Thoracic aorta (tissue), 2 donors: ENCODE measurements at regions not wholly inside any gene's neighbourhood (a gene's known extent, or its start where the extent isn't known, plus 50 kb on each side); places are given as distances from the start of the nearest gene placed in this dataset.
A peak's percentile ranks its signal among the peaks of the same experiment; 100 is the strongest.

Source experiments
- ATAC-seq: fragments of 150-250 bp; one replicate; pipeline ENCODE4 v1.8.0; 2017; ENCODE audit warnings: low read depth; ENCODE audit not compliant: insufficient number of reproducible peaks, low FRiP score
- DNase-seq: peaks from one replicate; pipeline ENCODE4 v3.0.0-alpha.2; 2020; ENCODE audit warnings: low spot score
- H3K27ac ChIP-seq, 2 donors: fragments of 200-600 bp; sonication (generic); 1 replicate in 1 of 2; 2 replicates in 1 of 2; pipeline ENCODE4 v1.5.1; 2016; ENCODE audit warnings: mild to moderate bottlenecking in 2 of 2, moderate library complexity in 2 of 2
- H3K27me3 ChIP-seq: fragments of 200-600 bp; sonication (generic); replicated peaks from 2 replicates; pipeline ENCODE4 v1.6.0; 2016; ENCODE audit warnings: mild to moderate bottlenecking; ENCODE audit not compliant: insufficient read depth
- H3K36me3 ChIP-seq: fragments of 200-600 bp; sonication (generic); one replicate; pipeline ENCODE4 v1.5.1; 2016
- H3K4me1 ChIP-seq, 2 donors: fragments of 200-600 bp; sonication (generic); 1 replicate in 1 of 2; 2 replicates in 1 of 2; pipeline versions ENCODE4 v1.5.1 to v1.6.0; 2016; ENCODE audit warnings: low read depth in 2 of 2, mild to moderate bottlenecking in 1 of 2; ENCODE audit not compliant: control insufficient read depth in 1 of 2
- H3K4me3 ChIP-seq: fragments of 200-600 bp; sonication (generic); 2 replicates; pipeline ENCODE4 v1.5.1; 2016; ENCODE audit warnings: mild to moderate bottlenecking
- H3K9me3 ChIP-seq: fragments of 200-600 bp; sonication (generic); 2 replicates; pipeline ENCODE4 v1.5.1; 2016
- CTCF ChIP-seq: fragments of 200-600 bp; sonication (generic); IDR thresholded peaks from one replicate; pipeline ENCODE4 v1.5.1; 2019; ENCODE audit warnings: antibody characterized with exemption

- Histone ChIP-seq H3K27me3 (no peaks in the 10 kb centered on the region), H3K4me1 (peaks cover 2 to 13% of the 10 kb centered on the region in 2 donors), H3K9me3 (no peaks in the 10 kb centered on the region), H3K27ac (no peak overlapping the region), H3K36me3 (no peaks in the 10 kb centered on the region), H3K4me3 (no peak overlapping the region)
- DNase-seq: no peak
- ATAC-seq: no peak
- no peak for TF ChIP-seq CTCF
Measured at GRCh38 chr9:81741103-81741502, 51.8 kb upstream of the TLE1 start.

GRCh38 chr9:81748091-81748490, 58.7 kb upstream of the TLE1 start:
- H3K27me3 ChIP-seq: no peaks in the 10 kb centered on the region
- ATAC-seq: no peak
- no peak for TF ChIP-seq CTCF

GRCh38 chr9:81753436-81753835, 64.1 kb upstream of the TLE1 start:
- H3K27me3 ChIP-seq: no peaks in the 10 kb centered on the region
- H3K9me3 ChIP-seq: no peaks in the 10 kb centered on the region
- H3K36me3 ChIP-seq: no peaks in the 10 kb centered on the region
- H3K4me1 ChIP-seq: peaks cover 0 to 11% of the 10 kb centered on the region in 2 donors
- ATAC-seq (no peak), DNase-seq (no peak)
- peak overlapping the region in 1 of 2 donors; percentile 64 for H3K27ac ChIP-seq
- TF ChIP-seq CTCF: no peak
- no peak overlapping the region for H3K4me3 ChIP-seq

More at GRCh38 chr9:81748091-81748490, 58.7 kb upstream of the TLE1 start:
- no peaks in the 10 kb centered on the region for H3K9me3 ChIP-seq
- H3K36me3 ChIP-seq: no peaks in the 10 kb centered on the region
- H3K4me1 ChIP-seq: no peaks in the 10 kb centered on the region
- DNase-seq: no peak
- H3K27ac ChIP-seq: no peak overlapping the region
- H3K4me3 ChIP-seq: no peak overlapping the region

- H3K9me3 ChIP-seq: no peaks in the 10 kb centered on the region
- ATAC-seq: peak; percentile 68
- H3K4me1 ChIP-seq: peaks cover 0 to 11% of the 10 kb centered on the region in 2 donors
- H3K4me3 ChIP-seq: no peak overlapping the region
- H3K27ac ChIP-seq: peak overlapping the region in 1 of 2 donors; percentile 64
- H3K36me3 ChIP-seq: no peaks in the 10 kb centered on the region
- TF ChIP-seq CTCF: no peak
- DNase-seq: peak; percentile 5
- H3K27me3 ChIP-seq: no peaks in the 10 kb centered on the region
Measured at GRCh38 chr9:81754245-81754644, 64.9 kb upstream of the TLE1 start.

GRCh38 chr9:81755721-81756120, 66.4 kb upstream of the TLE1 start:
- no peak overlapping the region for H3K27ac ChIP-seq
- no peak overlapping the region for H3K4me3 ChIP-seq
- H3K9me3 ChIP-seq: no peaks in the 10 kb centered on the region
- no peaks in the 10 kb centered on the region for H3K27me3 ChIP-seq
- H3K36me3 ChIP-seq: no peaks in the 10 kb centered on the region
- DNase-seq (no peak), ATAC-seq (no peak)
- no peak for TF ChIP-seq CTCF
- H3K4me1 ChIP-seq: peaks cover 0 to 11% of the 10 kb centered on the region in 2 donors
